ENCODE measurements at regions not wholly inside any gene's neighbourhood (a gene's known extent, or its start where the extent isn't known, plus 50 kb on each side); places are given as distances from the start of the nearest gene placed in this dataset.
"Not testable (repeated sequence)": the region's sequence is repeated elsewhere in the genome, so short reads cannot be mapped to it uniquely, and the experiment has no call there.

DNA sequence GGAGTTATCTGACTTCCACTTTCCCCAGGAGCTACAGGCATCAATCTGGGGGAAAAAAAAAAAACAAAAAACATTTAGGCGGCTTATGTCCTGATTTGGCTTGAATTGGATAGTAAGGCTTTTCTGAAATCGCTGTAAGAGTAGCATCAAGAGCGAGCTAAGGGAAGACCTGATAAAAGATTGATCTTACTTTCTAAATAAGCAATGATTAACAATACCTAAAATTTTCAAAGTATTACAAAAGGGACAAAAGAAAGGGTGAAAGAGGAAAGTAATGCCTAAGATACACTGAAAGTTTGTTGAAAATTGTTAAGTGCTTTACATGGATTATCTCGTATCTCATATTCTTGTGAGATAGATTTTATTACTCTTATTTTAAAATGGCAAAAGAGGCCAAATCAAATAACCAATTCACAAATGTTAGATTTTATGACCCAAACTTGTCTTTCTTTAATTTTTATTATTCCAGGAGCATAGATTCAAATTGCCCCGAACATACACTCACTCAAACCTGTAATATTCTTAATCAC is 106.4 kb upstream of the PRSS16 start:
- no peaks in the 10 kb centered on the region for H3K36me3 ChIP-seq (ENCODE audit: insufficient read depth, low read length)
- H2AFZ ChIP-seq (ENCODE audit: low read depth, low read length), result no peak overlapping the region
- peaks cover 17% of the 10 kb centered on the region for H3K4me1 ChIP-seq (ENCODE audit: insufficient read depth, low read length)
- Mint-ChIP-seq H3K4me1 (ENCODE audit: low read depth, unreplicated experiment) (peaks cover 18% of the 10 kb centered on the region), H3K4me3 (ENCODE audit: unreplicated experiment) (peak overlapping the region; percentile 52), H3K36me3 (ENCODE audit: low read depth, unreplicated experiment) (peaks cover 2% of the 10 kb centered on the region), H3K9me3 (ENCODE audit: unreplicated experiment) (no peaks in the 10 kb centered on the region), H3K27me3 (ENCODE audit: low read depth, unreplicated experiment) (no peaks in the 10 kb centered on the region), H3K27ac (ENCODE audit: unreplicated experiment) (no peak overlapping the region)
- no peak overlapping the region for H3K4me3 ChIP-seq (ENCODE audit: insufficient read depth, low read depth, low read length)
- H3K79me2 ChIP-seq (ENCODE audit: insufficient read depth, low read length), result peaks cover 25% of the 10 kb centered on the region
- no peak for DNase-seq (ENCODE audit: low read depth)
- no peaks in the 10 kb centered on the region for H3K9me3 ChIP-seq (ENCODE audit: insufficient read depth, low read depth, low read length)
- no peaks in the 10 kb centered on the region for H3K27me3 ChIP-seq (ENCODE audit: insufficient read depth, low read length)
- H3K27ac ChIP-seq (ENCODE audit: low read depth, low read length), result no peak overlapping the region
- H4K20me1 ChIP-seq (ENCODE audit: insufficient read depth, low read length), result no peaks in the 10 kb centered on the region
- no peak for FAIRE-seq
- TF ChIP-seq CTCF (IDR thresholded peaks at IDR 0.05; ENCODE audit: insufficient read depth, low read depth, low read length) (no peak), EZH2 (IDR thresholded peaks at IDR 0.05; ENCODE audit: insufficient read depth, low read length) (no peak)
- no peak overlapping the region for H3K9ac ChIP-seq (ENCODE audit: low read length)
- H3K4me2 ChIP-seq (ENCODE audit: low read length), result peak overlapping the region; percentile 29

- Histone ChIP-seq H3K27me3 (ENCODE audit: insufficient read depth, low read length) (no peaks in the 10 kb centered on the region), H3K4me1 (ENCODE audit: insufficient read depth, low read length) (peaks cover 17% of the 10 kb centered on the region), H3K36me3 (ENCODE audit: insufficient read depth, low read length) (no peaks in the 10 kb centered on the region), H3K4me3 (ENCODE audit: insufficient read depth, low read depth, low read length) (no peak overlapping the region), H3K27ac (ENCODE audit: low read depth, low read length) (no peak overlapping the region), H3K9ac (ENCODE audit: low read length) (no peak overlapping the region), H3K9me3 (ENCODE audit: insufficient read depth, low read depth, low read length) (no peaks in the 10 kb centered on the region), H3K79me2 (ENCODE audit: insufficient read depth, low read length) (peaks cover 25% of the 10 kb centered on the region), H2AFZ (ENCODE audit: low read depth, low read length) (no peak overlapping the region), H4K20me1 (ENCODE audit: insufficient read depth, low read length) (no peaks in the 10 kb centered on the region), H3K4me2 (ENCODE audit: low read length) (no peak overlapping the region)
- H3K36me3 Mint-ChIP-seq (ENCODE audit: low read depth, unreplicated experiment), result peaks cover 2% of the 10 kb centered on the region
- H3K4me3 Mint-ChIP-seq (ENCODE audit: unreplicated experiment), result no peak overlapping the region
- no peaks in the 10 kb centered on the region for H3K27me3 Mint-ChIP-seq (ENCODE audit: low read depth, unreplicated experiment)
- no peaks in the 10 kb centered on the region for H3K9me3 Mint-ChIP-seq (ENCODE audit: unreplicated experiment)
- FAIRE-seq (no peak), DNase-seq (ENCODE audit: low read depth) (no peak)
- TF ChIP-seq EZH2 (IDR thresholded peaks at IDR 0.05; ENCODE audit: insufficient read depth, low read length), result no peak
- no peak for TF ChIP-seq CTCF (IDR thresholded peaks at IDR 0.05; ENCODE audit: insufficient read depth, low read depth, low read length)
- peaks cover 18% of the 10 kb centered on the region for H3K4me1 Mint-ChIP-seq (ENCODE audit: low read depth, unreplicated experiment)
- no peak overlapping the region for H3K27ac Mint-ChIP-seq (ENCODE audit: unreplicated experiment)
Measured at GRCh38 chr6:27141529-27142015, 105.9 kb upstream of the PRSS16 start.

DNA sequence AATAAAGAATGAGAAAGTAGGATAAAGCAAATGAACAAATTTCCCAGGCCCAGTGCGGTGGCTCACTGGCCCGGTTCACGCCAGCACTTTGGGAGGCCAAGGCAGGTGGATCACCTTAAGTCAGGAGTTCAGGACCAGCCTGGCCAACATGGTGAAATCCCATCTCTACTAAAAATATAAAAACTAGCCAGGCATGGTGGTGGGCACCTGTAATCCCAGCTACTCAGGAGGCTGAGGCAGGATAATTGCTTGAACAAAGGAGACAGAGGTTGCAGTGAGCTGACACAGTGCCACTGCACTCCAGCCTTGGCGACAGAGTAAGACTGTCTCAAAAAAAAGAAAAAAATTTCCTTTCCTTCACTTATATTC is 104.5 kb upstream of the PRSS16 start:
- H3K9ac ChIP-seq (ENCODE audit: low read length); DNase-seq (ENCODE audit: low read depth); H3K36me3 ChIP-seq (ENCODE audit: insufficient read depth, low read length); H4K20me1 ChIP-seq (ENCODE audit: insufficient read depth, low read length); H3K36me3 Mint-ChIP-seq (ENCODE audit: low read depth, unreplicated experiment); H3K4me2 ChIP-seq (ENCODE audit: low read length); H3K27ac ChIP-seq (ENCODE audit: low read depth, low read length); H3K9me3 Mint-ChIP-seq (ENCODE audit: unreplicated experiment); H3K9me3 ChIP-seq (ENCODE audit: insufficient read depth, low read depth, low read length); H3K27me3 ChIP-seq (ENCODE audit: insufficient read depth, low read length); H3K27ac Mint-ChIP-seq (ENCODE audit: unreplicated experiment); H2AFZ ChIP-seq (ENCODE audit: low read depth, low read length); H3K27me3 Mint-ChIP-seq (ENCODE audit: low read depth, unreplicated experiment); H3K4me3 ChIP-seq (ENCODE audit: insufficient read depth, low read depth, low read length); FAIRE-seq: not testable (repeated sequence)
- H3K4me1 Mint-ChIP-seq (ENCODE audit: low read depth, unreplicated experiment), result peaks cover 20% of the 10 kb centered on the region
- peak overlapping the region; percentile 21 for H3K4me3 Mint-ChIP-seq (ENCODE audit: unreplicated experiment)
- Histone ChIP-seq H3K4me1 (ENCODE audit: insufficient read depth, low read length) (peaks cover 17% of the 10 kb centered on the region), H3K79me2 (ENCODE audit: insufficient read depth, low read length) (peaks cover 25% of the 10 kb centered on the region)

All from astrocyte (in vitro differentiated cells and primary cell).